ENCODE measurements at regions not wholly inside any gene's neighbourhood (a gene's known extent, or its start where the extent isn't known, plus 50 kb on each side); places are given as distances from the start of the nearest gene placed in this dataset.

DNA sequence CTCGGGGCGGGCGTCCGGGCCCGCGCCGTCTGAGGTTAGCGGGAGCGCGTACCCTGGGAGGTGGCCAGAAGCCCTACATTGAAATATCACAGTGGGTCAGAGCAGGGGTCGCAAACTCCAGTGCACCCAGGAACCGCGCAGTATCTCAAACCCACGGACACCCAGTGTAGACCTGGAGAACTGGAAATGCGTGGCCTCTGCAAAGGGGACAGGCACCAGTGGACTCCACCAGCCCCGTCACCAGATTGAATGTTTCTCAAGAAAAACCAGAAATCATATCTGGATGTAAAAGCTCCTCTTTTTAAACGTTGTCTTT, 117.6 kb upstream of the SMIM23 start:
- POLR2A ChIA-PET (ENCODE audit: low non-redundant PET) = no interaction called here
- CTCF ChIA-PET = interaction anchor here (0.7 to 1.4 kb wide), 6 partner anchors 15 to 249 kb away, joined by 3 to 5 read pairs (median 4); no protein-coding TSS in a partner anchor
- DNase-seq (ENCODE audit: low spot score) = no peak
- peak overlapping the region; percentile 72 for H3K27ac ChIP-seq
- no peak for TF ChIP-seq CTCF (conservative IDR thresholded peaks at IDR 0.05; ENCODE audit: low read depth)

DNA sequence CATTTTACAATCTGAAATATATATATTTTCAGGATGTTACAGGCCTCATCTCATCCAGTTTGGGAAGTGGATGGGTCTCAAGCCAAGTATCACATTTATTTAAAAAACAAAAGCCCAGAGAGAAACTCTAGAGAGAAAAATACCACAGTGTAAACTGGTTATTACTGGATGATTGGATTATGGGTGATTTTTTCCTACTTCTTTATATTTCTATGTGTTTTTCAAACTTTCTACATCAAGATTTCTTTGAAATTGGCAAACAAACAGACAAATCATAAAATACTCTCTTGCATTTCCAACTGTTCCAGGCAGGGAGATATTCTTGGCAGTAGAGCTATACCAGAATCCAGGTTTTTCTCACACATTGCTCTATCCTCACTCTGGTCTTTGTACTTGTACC, 116.0 kb upstream of the SMIM23 start:
- no peak for DNase-seq (ENCODE audit: low spot score)
- no peak for TF ChIP-seq CTCF (conservative IDR thresholded peaks at IDR 0.05; ENCODE audit: low read depth)
- CTCF ChIA-PET = interaction anchor here (1.1 kb wide), 1 partner anchor 40 kb away, joined by 4 read pairs; no protein-coding TSS in a partner anchor
- POLR2A ChIA-PET (ENCODE audit: low non-redundant PET) = no interaction called here
- H3K27ac ChIP-seq = no peak overlapping the region

DNA sequence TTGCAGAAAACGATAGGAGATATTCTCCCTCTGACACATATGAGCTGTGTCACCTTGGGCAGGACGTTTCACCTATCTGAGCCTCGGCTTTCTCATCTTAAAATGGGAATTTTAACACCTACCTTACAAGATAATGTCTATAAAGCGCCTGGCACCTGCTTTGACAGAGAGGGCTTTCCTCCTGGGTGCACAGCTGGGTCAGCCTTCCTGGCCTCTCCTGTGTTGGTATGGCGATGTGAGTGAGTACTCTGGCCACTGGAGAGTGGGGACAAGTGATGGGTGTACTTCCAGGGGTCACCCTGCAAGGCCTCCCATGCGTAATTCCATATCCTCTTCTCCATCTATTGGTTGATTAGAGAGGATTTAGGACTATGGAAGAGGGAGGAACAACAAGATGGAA, 113.1 kb upstream of the SMIM23 start:
- no peak overlapping the region for H3K27ac ChIP-seq
- DNase-seq (ENCODE audit: low spot score) = no peak
- ChIA-PET POLR2A (ENCODE audit: low non-redundant PET) (no interaction called here), CTCF (no interaction called here)
- TF ChIP-seq CTCF (conservative IDR thresholded peaks at IDR 0.05; ENCODE audit: low read depth) = no peak

DNA sequence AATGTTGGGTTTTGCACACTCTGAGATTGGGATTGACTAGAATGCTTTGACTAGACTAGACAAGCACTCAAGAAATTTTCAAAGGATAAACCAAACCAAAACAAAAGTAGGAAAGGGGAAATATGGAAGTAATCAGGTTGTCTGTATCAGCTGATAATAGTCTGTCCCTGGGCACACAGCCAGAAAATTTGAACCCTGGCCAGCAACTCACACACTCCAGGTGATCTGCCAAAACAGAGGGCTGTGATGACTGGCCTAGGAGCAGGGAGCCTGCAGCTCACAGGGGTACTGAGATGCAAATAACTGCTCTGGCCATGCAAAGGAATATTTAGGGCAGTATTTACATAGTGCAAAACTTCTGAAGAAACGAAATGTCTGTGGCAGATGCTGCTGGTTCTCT, 112.3 kb upstream of the SMIM23 start:
- no peak for DNase-seq (ENCODE audit: low spot score)
- no peak for TF ChIP-seq CTCF (conservative IDR thresholded peaks at IDR 0.05; ENCODE audit: low read depth)
- no peak overlapping the region for H3K27ac ChIP-seq
- ChIA-PET POLR2A (ENCODE audit: low non-redundant PET) (no interaction called here), CTCF (no interaction called here)

DNA sequence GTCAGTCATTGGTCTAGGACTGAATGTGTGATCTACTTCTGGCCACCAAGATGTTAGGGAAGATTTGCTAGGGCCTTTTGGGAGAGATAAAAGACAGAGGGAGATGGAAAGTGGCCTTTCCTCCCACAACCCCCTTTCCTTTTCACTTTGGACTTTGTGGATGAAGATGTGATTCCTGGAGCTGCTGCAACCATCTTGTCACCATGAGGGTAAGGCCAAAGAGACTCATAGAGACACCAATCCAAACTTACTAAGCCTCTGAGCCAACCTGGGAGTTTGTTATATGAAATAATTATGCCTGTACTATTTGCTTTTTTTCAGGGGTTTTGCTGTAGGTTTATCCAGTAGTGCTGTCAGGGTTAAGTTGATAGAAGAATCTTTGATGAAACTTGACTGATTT, 111.8 kb upstream of the SMIM23 start:
- no peak for TF ChIP-seq CTCF (conservative IDR thresholded peaks at IDR 0.05; ENCODE audit: low read depth)
- no peak overlapping the region for H3K27ac ChIP-seq
- ChIA-PET CTCF (no interaction called here), POLR2A (ENCODE audit: low non-redundant PET) (no interaction called here)
- DNase-seq (ENCODE audit: low spot score) = no peak

GRCh38 chr5:171675511-171675910, 110.1 kb upstream of the SMIM23 start:
- ChIA-PET POLR2A (ENCODE audit: low non-redundant PET) (no interaction called here), CTCF (no interaction called here)
- no peak overlapping the region for H3K27ac ChIP-seq
- no peak for DNase-seq (ENCODE audit: low spot score)
- no peak for TF ChIP-seq CTCF (conservative IDR thresholded peaks at IDR 0.05; ENCODE audit: low read depth)

DNA sequence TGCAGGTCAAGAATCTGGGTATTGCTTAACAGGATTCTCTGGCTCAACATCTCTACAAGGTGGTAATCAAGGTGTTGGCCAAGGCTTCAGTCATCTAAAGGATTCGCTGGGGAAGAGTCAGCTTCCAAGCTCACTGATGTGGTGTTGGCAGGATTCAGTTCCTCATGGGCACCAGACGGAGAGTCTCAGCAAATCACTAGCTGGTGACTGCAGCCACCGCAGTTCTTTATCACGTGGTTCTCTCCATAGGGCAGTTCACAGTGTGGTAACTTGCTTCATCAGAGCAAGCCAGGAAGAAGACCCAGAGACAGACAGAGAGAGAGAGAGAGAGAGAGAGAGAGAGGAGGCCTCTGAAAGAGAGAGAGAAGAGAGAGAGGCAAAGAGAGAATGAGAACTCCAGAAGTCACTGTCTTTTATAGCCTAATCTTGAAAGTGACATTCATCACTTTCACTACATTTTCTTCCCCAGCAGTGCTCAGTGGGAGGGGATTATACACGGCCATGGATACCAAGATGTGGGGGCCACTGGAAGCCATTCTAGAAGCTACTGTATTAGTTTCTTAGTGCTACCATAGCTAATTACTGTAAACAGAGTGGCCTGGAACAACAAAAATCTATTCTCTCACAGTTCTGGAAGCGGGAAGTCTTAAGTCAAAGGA, 109.2 kb upstream of the SMIM23 start:
- POLR2A ChIA-PET (ENCODE audit: low non-redundant PET) = no interaction called here
- DNase-seq (ENCODE audit: low spot score) = no peak
- TF ChIP-seq CTCF (conservative IDR thresholded peaks at IDR 0.05; ENCODE audit: low read depth) = no peak

More for the DNA sequence above, 109.2 kb upstream of the SMIM23 start:
- CTCF ChIA-PET = no interaction called here
- H3K27ac ChIP-seq = no peak overlapping the region
